ENCODE measurements at regions not wholly inside any gene's neighbourhood (a gene's known extent, or its start where the extent isn't known, plus 50 kb on each side); places are given as distances from the start of the nearest gene placed in this dataset.
"Not testable (repeated sequence)": the region's sequence is repeated elsewhere in the genome, so short reads cannot be mapped to it uniquely, and the experiment has no call there.

DNA sequence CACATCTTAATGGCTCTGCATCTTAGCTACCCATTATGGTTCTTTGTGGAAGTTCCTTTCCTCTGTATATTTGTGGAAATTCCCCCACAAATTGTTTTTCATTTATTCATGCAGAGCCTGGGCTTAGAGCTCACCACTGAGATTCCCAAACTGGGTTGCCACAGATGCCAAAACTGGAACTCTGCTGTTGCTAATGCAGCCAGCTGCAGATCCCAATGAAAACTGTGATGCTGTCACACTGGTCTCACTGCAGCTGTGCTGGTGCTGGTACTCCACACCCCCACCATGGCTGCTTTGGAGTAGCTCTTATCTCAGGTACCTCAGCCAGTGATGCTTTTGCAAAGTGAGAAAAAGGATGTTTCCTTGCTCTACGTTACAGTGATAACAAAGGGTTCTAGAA lies 87.7 kb downstream of the DCK start:
- no peak for DNase-seq (ENCODE audit: low spot score)
- TF ChIP-seq, protein P1, sequence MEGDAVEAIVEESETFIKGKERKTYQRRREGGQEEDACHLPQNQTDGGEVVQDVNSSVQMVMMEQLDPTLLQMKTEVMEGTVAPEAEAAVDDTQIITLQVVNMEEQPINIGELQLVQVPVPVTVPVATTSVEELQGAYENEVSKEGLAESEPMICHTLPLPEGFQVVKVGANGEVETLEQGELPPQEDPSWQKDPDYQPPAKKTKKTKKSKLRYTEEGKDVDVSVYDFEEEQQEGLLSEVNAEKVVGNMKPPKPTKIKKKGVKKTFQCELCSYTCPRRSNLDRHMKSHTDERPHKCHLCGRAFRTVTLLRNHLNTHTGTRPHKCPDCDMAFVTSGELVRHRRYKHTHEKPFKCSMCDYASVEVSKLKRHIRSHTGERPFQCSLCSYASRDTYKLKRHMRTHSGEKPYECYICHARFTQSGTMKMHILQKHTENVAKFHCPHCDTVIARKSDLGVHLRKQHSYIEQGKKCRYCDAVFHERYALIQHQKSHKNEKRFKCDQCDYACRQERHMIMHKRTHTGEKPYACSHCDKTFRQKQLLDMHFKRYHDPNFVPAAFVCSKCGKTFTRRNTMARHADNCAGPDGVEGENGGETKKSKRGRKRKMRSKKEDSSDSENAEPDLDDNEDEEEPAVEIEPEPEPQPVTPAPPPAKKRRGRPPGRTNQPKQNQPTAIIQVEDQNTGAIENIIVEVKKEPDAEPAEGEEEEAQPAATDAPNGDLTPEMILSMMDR (IDR thresholded peaks at IDR 0.05; ENCODE audit: extremely low read depth, missing control alignments): no peak

DNA sequence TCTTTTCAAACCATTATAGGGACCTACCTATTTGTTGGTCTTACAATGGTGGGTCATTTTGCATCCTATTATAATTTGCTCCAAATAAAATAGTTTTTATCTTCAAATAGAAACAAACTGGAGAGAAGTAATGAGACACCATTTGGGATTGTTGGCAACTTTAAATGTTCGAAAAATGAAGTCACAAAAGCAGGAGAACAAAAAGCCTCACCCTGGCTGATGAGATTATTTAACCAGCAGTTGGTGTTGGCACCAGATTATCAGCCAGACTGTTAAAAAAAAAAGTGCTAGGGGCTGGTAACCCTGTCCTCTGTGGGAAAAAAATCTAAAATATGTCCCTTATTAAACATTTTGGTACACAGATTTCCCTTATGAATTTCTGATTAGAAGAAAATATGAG lies 100.3 kb downstream of the DCK start:
- DNase-seq (ENCODE audit: low spot score): no peak
- TF ChIP-seq, protein P1 (IDR thresholded peaks at IDR 0.05; ENCODE audit: extremely low read depth, missing control alignments): no peak

DNA sequence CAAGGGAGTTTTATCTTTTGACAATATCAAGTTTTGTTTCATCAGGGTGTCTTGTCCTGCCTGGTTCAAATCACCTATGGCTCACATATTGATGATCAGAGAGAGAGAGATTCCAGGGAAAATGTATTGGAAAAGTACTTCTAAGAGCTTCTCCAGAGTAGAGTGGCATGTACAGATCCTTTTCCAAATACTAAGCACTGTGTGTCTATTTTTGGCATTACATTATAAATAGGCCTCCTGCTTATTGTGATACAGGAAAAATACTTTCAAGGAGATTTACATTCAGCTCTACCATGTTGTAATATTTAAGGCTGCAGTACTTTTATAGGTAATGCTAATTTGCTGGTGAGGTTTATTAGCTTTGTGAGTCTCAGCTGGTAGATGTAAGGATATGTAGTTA lies 100.8 kb downstream of the DCK start:
- DNase-seq (ENCODE audit: low spot score): no peak
- TF ChIP-seq, protein P1 (IDR thresholded peaks at IDR 0.05; ENCODE audit: extremely low read depth, missing control alignments): no peak

DNA sequence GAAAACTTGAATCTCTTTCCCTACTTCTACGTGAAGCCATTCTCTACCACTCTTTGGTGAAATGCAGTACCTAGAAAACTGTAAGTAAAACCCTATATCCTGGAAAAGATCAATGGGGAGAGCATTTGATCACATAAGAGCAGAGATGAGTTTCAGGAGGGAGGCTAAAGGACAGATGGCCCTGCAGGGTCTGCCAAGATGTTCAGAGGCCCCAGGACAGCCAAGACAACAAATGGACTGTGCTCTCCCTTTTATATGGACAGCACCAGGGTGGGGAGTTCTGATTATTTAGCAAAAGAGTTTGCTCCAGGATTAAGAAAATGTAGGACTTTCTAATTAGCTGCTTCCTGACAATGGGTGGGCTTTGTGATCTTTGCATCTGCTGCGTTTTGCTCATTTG lies 101.7 kb downstream of the DCK start:
- no peak for DNase-seq (ENCODE audit: low spot score)
- TF ChIP-seq, protein P1 (IDR thresholded peaks at IDR 0.05; ENCODE audit: extremely low read depth, missing control alignments): no peak

DNA sequence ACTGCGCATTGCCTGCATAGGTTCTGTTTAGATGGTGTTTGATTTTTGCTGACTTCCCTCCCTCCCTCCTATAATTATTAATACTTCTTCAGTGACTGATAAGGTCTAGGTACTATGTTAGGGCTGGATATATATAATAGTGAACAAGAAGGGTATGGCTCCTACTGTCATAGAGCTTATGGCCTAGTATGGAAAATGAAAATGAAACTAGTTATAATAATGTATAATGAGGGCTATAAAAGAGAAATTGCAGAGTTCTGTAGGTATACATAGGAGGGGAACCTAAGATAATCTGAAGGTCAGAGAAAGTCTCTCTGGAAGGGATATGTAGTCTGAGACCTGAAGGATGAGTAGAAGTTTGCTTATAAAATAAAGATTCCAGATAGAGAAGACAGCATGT lies 102.1 kb downstream of the DCK start:
- TF ChIP-seq, protein P1 (IDR thresholded peaks at IDR 0.05; ENCODE audit: extremely low read depth, missing control alignments): no peak
- DNase-seq (ENCODE audit: low spot score): no peak

DNA sequence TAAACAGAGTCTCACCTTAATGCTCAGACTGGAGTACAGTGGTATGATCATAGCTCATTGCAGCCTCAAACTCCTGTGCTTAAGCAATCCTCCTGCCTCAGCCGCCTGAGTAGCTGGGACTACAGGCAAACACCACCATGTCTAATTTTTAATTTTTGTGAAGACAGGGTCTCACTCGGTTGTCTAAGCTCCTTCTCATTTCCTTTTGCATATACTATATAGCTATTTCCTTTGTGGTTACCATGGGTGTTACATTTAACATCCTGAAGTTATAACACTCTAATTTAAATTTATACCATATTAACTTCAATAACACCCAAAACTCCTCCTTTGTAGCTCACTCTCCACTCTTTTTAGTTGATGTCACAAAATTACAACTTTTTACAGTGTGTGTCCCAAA lies 114.3 kb downstream of the DCK start:
- no peak for DNase-seq (ENCODE audit: low spot score)
- TF ChIP-seq, protein P1 (IDR thresholded peaks at IDR 0.05; ENCODE audit: extremely low read depth, missing control alignments): no peak

DNA sequence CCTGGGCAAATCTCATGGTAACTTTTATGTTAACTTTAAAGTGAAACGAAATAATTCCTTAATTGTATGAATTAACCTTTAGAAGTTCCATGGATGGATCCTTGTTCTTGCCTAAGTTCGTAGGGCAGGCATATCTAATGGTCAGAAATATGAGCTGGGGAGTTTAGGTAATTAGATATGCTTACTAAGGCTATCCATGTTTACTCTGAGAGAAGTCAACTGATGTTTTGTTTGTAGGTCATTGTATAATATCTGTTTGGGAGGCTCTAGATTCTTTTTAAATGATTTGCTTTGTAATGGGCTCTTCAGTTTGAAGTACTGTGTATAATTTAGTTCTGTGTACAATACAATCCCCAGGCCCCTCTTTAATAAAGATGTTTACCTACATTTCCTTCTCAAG lies 117.0 kb downstream of the DCK start:
- TF ChIP-seq, protein P1 (IDR thresholded peaks at IDR 0.05; ENCODE audit: extremely low read depth, missing control alignments): no peak

DNA sequence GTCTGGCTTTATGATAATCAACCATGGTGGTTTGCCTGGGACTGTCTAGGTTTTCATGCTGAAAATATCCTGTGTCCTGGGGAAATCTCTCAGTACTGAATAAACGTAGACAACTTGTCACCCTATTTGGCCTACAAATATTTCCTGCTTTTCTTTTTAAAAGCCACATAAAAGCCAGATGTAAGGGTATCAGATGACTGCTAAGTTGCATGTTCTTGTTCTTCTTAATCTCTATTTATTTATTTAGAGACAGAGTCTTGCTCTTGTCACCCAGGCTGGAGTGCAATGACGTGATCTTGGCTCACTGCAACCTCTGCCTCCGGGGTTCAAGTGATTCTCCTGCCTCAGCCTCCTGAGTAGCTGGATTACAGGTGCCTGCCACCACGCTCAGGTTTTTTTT lies 117.7 kb downstream of the DCK start:
- not testable (repeated sequence) for DNase-seq (ENCODE audit: low spot score)

More for the DNA sequence above, 117.0 kb downstream of the DCK start:
- DNase-seq (ENCODE audit: low spot score): no peak
